ENCODE measurements at regions not wholly inside any gene's neighbourhood (a gene's known extent, or its start where the extent isn't known, plus 50 kb on each side); places are given as distances from the start of the nearest gene placed in this dataset.

GRCh38 chr3:177346878-177347277 lies 149.6 kb upstream of the TBL1XR1 start:
- TF ChIP-seq CTCF (IDR thresholded peaks at IDR 0.05), result no peak
- intact Hi-C loops (cut with DNase I), result no loop called here
- Histone ChIP-seq H3K4me1 (peaks cover 5 to 37% of the 10 kb centered on the region in 2 donors), H3K27me3 (no peaks in the 10 kb centered on the region), H3K36me3 (no peaks in the 10 kb centered on the region), H3K4me3 (no peak overlapping the region), H3K27ac (no peak overlapping the region), H3K9me3 (no peaks in the 10 kb centered on the region)
- DNase-seq (ENCODE audit: low spot score in 2 of 2), result no peak

GRCh38 chr3:177347611-177348010 lies 150.3 kb upstream of the TBL1XR1 start:
- no peak overlapping the region for H3K27ac ChIP-seq

GRCh38 chr3:177348974-177349373 lies 151.7 kb upstream of the TBL1XR1 start:
- H3K36me3 ChIP-seq, result no peaks in the 10 kb centered on the region
- intact Hi-C loops (cut with DNase I), result no loop called here
- no peak overlapping the region for H3K27ac ChIP-seq
- no peak for DNase-seq (ENCODE audit: low spot score in 2 of 2)
- H3K27me3 ChIP-seq, result no peaks in the 10 kb centered on the region
- H3K4me3 ChIP-seq, result no peak overlapping the region
- peaks cover 5 to 22% of the 10 kb centered on the region in 2 donors for H3K4me1 ChIP-seq
- no peaks in the 10 kb centered on the region for H3K9me3 ChIP-seq
- no peak for TF ChIP-seq CTCF (IDR thresholded peaks at IDR 0.05)

More at GRCh38 chr3:177347611-177348010, 150.3 kb upstream of the TBL1XR1 start:
- intact Hi-C loops (cut with DNase I), result no loop called here
- Histone ChIP-seq H3K4me3 (no peak overlapping the region), H3K27me3 (no peaks in the 10 kb centered on the region), H3K9me3 (no peaks in the 10 kb centered on the region), H3K4me1 (peaks cover 5 to 33% of the 10 kb centered on the region in 2 donors), H3K36me3 (no peaks in the 10 kb centered on the region)
- no peak for TF ChIP-seq CTCF (IDR thresholded peaks at IDR 0.05)
- DNase-seq (ENCODE audit: low spot score in 2 of 2), result no peak

- H3K4me3 ChIP-seq, result no peak overlapping the region
Measured at GRCh38 chr3:177349384-177349783, 152.1 kb upstream of the TBL1XR1 start.

GRCh38 chr3:177350121-177350520 lies 152.8 kb upstream of the TBL1XR1 start:
- TF ChIP-seq CTCF (IDR thresholded peaks at IDR 0.05), result no peak
- Histone ChIP-seq H3K27ac (peak overlapping the region; percentile 37 to 42), H3K9me3 (no peaks in the 10 kb centered on the region), H3K4me1 (peaks cover 3 to 11% of the 10 kb centered on the region in 2 donors), H3K36me3 (no peaks in the 10 kb centered on the region), H3K4me3 (no peak overlapping the region), H3K27me3 (no peaks in the 10 kb centered on the region)
- no peak for DNase-seq (ENCODE audit: low spot score in 2 of 2)
- intact Hi-C loops (cut with DNase I), result no loop called here

More at GRCh38 chr3:177349384-177349783, 152.1 kb upstream of the TBL1XR1 start:
- DNase-seq (ENCODE audit: low spot score in 2 of 2), result no peak
- intact Hi-C loops (cut with DNase I), result no loop called here
- no peaks in the 10 kb centered on the region for H3K9me3 ChIP-seq
- no peaks in the 10 kb centered on the region for H3K27me3 ChIP-seq
- no peak overlapping the region for H3K27ac ChIP-seq
- peaks cover 5 to 19% of the 10 kb centered on the region in 2 donors for H3K4me1 ChIP-seq
- no peak for TF ChIP-seq CTCF (IDR thresholded peaks at IDR 0.05)
- H3K36me3 ChIP-seq, result no peaks in the 10 kb centered on the region

- Histone ChIP-seq H3K4me3 (no peak overlapping the region), H3K27me3 (no peaks in the 10 kb centered on the region), H3K27ac (no peak overlapping the region), H3K9me3 (no peaks in the 10 kb centered on the region), H3K36me3 (no peaks in the 10 kb centered on the region), H3K4me1 (peaks cover 0 to 4% of the 10 kb centered on the region in 2 donors)
- DNase-seq (ENCODE audit: low spot score in 2 of 2), result no peak
- no peak for TF ChIP-seq CTCF (IDR thresholded peaks at IDR 0.05)
- intact Hi-C loops (cut with DNase I), result no loop called here
Measured at GRCh38 chr3:177351206-177351605, 153.9 kb upstream of the TBL1XR1 start.

All from ascending aorta (tissue), 2 donors.